Pancreas (tissue), 10 donors: ENCODE measurements at regions not wholly inside any gene's neighbourhood (a gene's known extent, or its start where the extent isn't known, plus 50 kb on each side); places are given as distances from the start of the nearest gene placed in this dataset.

Experiments used
- ATAC-seq, 4 donors: fragments of 200-7000 bp; cut with Tn5 transposase; one replicate each; pipeline versions ENCODE4 v1.8.0 to v1.9.1; 2020; ENCODE audit warnings: mild to moderate bottlenecking in 4 of 4, moderate library complexity in 4 of 4
- DNase-seq, 6 donors: peaks; one replicate each; pipeline ENCODE4 v3.0.0-alpha.2; 2020
- FAIRE-seq: peaks from 2 replicates; lab custom pipeline; 2012; peaks lifted over from hg19 to GRCh38; lab: Jason Lieb, UNC
- H3K27ac ChIP-seq, 4 donors: fragments of 200-600 bp; sonication (generic); 1 replicate in 3 of 4; 2 replicates in 1 of 4; pipeline versions ENCODE4 v1.5.0 to v1.8.0; 2020
- H3K27me3 ChIP-seq, 4 donors: fragments of 200-600 bp; one replicate each; pipeline ENCODE4 v1.8.0; 2021
- H3K36me3 ChIP-seq, 3 donors: fragments of 200-600 bp; sonication (generic) in 1 of 3; one replicate each; pipeline versions ENCODE4 v1.5.0 to v1.8.0; 2020 to 2021
- H3K4me1 ChIP-seq, 3 donors: fragments of 200-600 bp; one replicate each; pipeline ENCODE4 v1.8.0; 2021
- H3K4me3 ChIP-seq, 4 donors: fragments of 200-600 bp; sonication (generic) in 2 of 4; one replicate each; pipeline versions ENCODE4 v1.5.0 to v1.8.0; 2020 to 2021
- H3K9me3 ChIP-seq, 4 donors: fragments of 200-600 bp; one replicate each; pipeline ENCODE4 v1.8.0; 2021
- CTCF ChIP-seq, 4 donors: fragments of 200-600 bp; sonication (generic) in 3 of 4; IDR thresholded peaks; one replicate each; pipeline versions ENCODE4 v1.5.0 to v1.8.0; 2021; ENCODE audit warnings: antibody characterized with exemption in 4 of 4
- WGBS, 2 donors: extraction: QIAGEN DNeasy Blood & Tissue Kit; methylation state at CpG; one replicate each; pipeline ENCODE4 v1.1.7; 2013; 5-methylcytosine and 5-hydroxymethylcytosine counted together
- intact Hi-C, 3 donors: fragments of 100-400 bp; cut with DNase I; formaldehyde crosslinking; loops; one replicate each; pipeline versions ENCODE4 v1.11.1 to v1.14.2; 2022
- donor health status: healthy with polysubstance abuse.
- donor health status: DM: no; HTN: no; CAD: no; lungs with moderate emphysema.
- donor health status: DM: no; HTN: no; CAD: no.
- donor health status: control.
- donor health status: control.
- donor health status: Bipolar disorder and iron deficiency.
- donor health status: DM: yes; HTN: yes; CAD: no.
- donor health status: DM: no; HTN: no; CAD: no.
- donor health status: DM: no; HTN: no; CAD: no.
- donor health status: DM: yes; HTN: yes; CAD: no.

- H3K4me1 ChIP-seq: peaks cover 0 to 15% (median 0%) of the 10 kb centered on the region in 3 donors
- no peaks in the 10 kb centered on the region for H3K9me3 ChIP-seq
- no peak overlapping the region for H3K4me3 ChIP-seq
- H3K36me3 ChIP-seq: no peaks in the 10 kb centered on the region
- FAIRE-seq (no peak), DNase-seq (no peak), ATAC-seq (no peak)
- TF ChIP-seq CTCF (IDR thresholded peaks at IDR 0.05): no peak
- H3K27ac ChIP-seq: no peak overlapping the region
- intact Hi-C loops: no loop called here
- H3K27me3 ChIP-seq: no peaks in the 10 kb centered on the region
- 39 to 52% methylated on average over 4 of the region's 4 CpGs for WGBS, 2 donors
These were observed 117.7 kb downstream of the ETS2 start for GRCh38 chr21:38923429-38923828.

GRCh38 chr21:38922474-38923235 is 116.9 kb downstream of the ETS2 start:
- no peak for FAIRE-seq
- ATAC-seq: no peak

GRCh38 chr21:38921511-38922251 is 116.0 kb downstream of the ETS2 start:
- Histone ChIP-seq H3K4me1 (peaks cover 0 to 23% (median 0%) of the 10 kb centered on the region in 3 donors), H3K4me3 (no peak overlapping the region), H3K27me3 (no peaks in the 10 kb centered on the region), H3K36me3 (no peaks in the 10 kb centered on the region), H3K9me3 (no peaks in the 10 kb centered on the region), H3K27ac (no peak overlapping the region)
- 50 to 57% methylated on average over 7 of the region's 7 CpGs for WGBS, 2 donors
- intact Hi-C loops: no loop called here
- no peak for ATAC-seq
- no peak for FAIRE-seq
- no peak for DNase-seq
- no peak for TF ChIP-seq CTCF (IDR thresholded peaks at IDR 0.05)

More at GRCh38 chr21:38922474-38923235, 116.9 kb downstream of the ETS2 start:
- intact Hi-C loops: no loop called here
- WGBS, 2 donors: 82 to 88% methylated on average over 6 of the region's 6 CpGs
- Histone ChIP-seq H3K36me3 (no peaks in the 10 kb centered on the region), H3K4me1 (peaks cover 0 to 18% (median 0%) of the 10 kb centered on the region in 3 donors), H3K9me3 (no peaks in the 10 kb centered on the region), H3K4me3 (no peak overlapping the region), H3K27ac (no peak overlapping the region), H3K27me3 (no peaks in the 10 kb centered on the region)
- TF ChIP-seq CTCF (IDR thresholded peaks at IDR 0.05): no peak
- no peak for DNase-seq

GRCh38 chr21:38920631-38921398 is 115.1 kb downstream of the ETS2 start:
- Histone ChIP-seq H3K4me3 (no peak overlapping the region), H3K9me3 (no peaks in the 10 kb centered on the region), H3K27me3 (no peaks in the 10 kb centered on the region), H3K36me3 (no peaks in the 10 kb centered on the region), H3K4me1 (peaks cover 0 to 23% (median 0%) of the 10 kb centered on the region in 3 donors), H3K27ac (no peak overlapping the region)
- ATAC-seq (no peak), DNase-seq (no peak), FAIRE-seq (no peak)
- intact Hi-C loops: no loop called here
- WGBS, 2 donors: 36 to 37% methylated on average over 8 of the region's 8 CpGs
- TF ChIP-seq CTCF (IDR thresholded peaks at IDR 0.05): no peak
